Endothelial cell of umbilical vein (primary cell): ENCODE measurements at regions not wholly inside any gene's neighbourhood (a gene's known extent, or its start where the extent isn't known, plus 50 kb on each side); places are given as distances from the start of the nearest gene placed in this dataset.

ENCODE experiments used
- EZH2 ChIP-seq: IDR thresholded peaks from 2 replicates; pipeline ENCODE4 v1.6.1; 2012; ENCODE audit warnings: borderline replicate concordance, low read depth, mild to moderate bottlenecking, moderate library complexity, low read length, inconsistent platforms; ENCODE audit not compliant: severe bottlenecking
- FOS ChIP-seq: IDR thresholded peaks from 2 replicates; pipeline ENCODE4 v1.6.1; 2011; ENCODE audit warnings: mild to moderate bottlenecking, low read length, moderate library complexity, borderline replicate concordance; ENCODE audit not compliant: insufficient read depth
- POLR2A ChIP-seq: IDR thresholded peaks from 2 replicates; pipeline ENCODE4 v1.6.1; 2012; ENCODE audit warnings: low read depth, mild to moderate bottlenecking, control low read depth, low read length
- POLR2AphosphoS5 ChIP-seq: IDR thresholded peaks from 2 replicates; pipeline ENCODE4 v1.6.1; 2012; ENCODE audit warnings: low read depth, mild to moderate bottlenecking, control low read depth, low read length, moderate library complexity; ENCODE audit not compliant: insufficient read depth
- TF ChIP-seq, protein P1 (sequence below), 2 donors: IDR thresholded peaks; 1 replicate in 1 of 2; 2 replicates in 1 of 2; pipeline ENCODE4 v1.5.1; 2011; ENCODE audit warnings: low read length in 2 of 2, mild to moderate bottlenecking in 2 of 2, moderate library complexity in 2 of 2, control low read depth in 1 of 2, inconsistent platforms in 1 of 2, low read depth in 1 of 2; ENCODE audit not compliant: insufficient read depth in 1 of 2; ENCODE audit errors: extremely low read depth in 1 of 2
- TF ChIP-seq, protein P2 (sequence below): IDR thresholded peaks from 2 replicates; pipeline ENCODE4 v1.6.1; 2011; ENCODE audit not compliant: insufficient read depth, insufficient read length

DNA sequence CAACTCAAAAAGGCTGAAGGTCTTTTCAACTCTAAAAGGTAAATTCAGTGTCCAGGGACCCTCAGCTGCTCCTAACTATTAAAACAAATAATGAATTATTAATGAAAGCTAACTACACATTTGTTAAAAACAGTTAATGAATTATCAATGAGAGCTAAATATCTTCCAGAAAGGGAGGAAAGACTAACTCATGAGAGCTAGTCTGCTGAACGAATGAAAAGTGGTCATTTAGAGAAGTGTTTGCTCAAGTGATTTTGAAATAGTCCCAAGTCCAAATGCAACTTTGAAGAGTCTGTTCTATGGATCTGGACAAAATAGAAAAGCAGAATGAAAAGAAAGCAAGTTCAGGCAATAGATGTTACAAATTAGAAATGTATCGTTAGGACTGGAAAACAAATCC, 133.9 kb upstream of the SPEF2 start:
- no peak for TF ChIP-seq EZH2
- TF ChIP-seq, protein P1, sequence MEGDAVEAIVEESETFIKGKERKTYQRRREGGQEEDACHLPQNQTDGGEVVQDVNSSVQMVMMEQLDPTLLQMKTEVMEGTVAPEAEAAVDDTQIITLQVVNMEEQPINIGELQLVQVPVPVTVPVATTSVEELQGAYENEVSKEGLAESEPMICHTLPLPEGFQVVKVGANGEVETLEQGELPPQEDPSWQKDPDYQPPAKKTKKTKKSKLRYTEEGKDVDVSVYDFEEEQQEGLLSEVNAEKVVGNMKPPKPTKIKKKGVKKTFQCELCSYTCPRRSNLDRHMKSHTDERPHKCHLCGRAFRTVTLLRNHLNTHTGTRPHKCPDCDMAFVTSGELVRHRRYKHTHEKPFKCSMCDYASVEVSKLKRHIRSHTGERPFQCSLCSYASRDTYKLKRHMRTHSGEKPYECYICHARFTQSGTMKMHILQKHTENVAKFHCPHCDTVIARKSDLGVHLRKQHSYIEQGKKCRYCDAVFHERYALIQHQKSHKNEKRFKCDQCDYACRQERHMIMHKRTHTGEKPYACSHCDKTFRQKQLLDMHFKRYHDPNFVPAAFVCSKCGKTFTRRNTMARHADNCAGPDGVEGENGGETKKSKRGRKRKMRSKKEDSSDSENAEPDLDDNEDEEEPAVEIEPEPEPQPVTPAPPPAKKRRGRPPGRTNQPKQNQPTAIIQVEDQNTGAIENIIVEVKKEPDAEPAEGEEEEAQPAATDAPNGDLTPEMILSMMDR (IDR thresholded peaks at IDR 0.05; ENCODE audit: extremely low read depth in 1 of 2, insufficient read depth in 1 of 2, low read depth in 1 of 2, low read length in 2 of 2), result no peak
- TF ChIP-seq FOS, result no peak
- no peak for TF ChIP-seq POLR2AphosphoS5
- no peak for TF ChIP-seq POLR2A
- TF ChIP-seq, protein P2, sequence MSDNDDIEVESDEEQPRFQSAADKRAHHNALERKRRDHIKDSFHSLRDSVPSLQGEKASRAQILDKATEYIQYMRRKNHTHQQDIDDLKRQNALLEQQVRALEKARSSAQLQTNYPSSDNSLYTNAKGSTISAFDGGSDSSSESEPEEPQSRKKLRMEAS, result no peak
